SK-N-SH treated with all-trans-retinoic acid at 6 μM for 48 hours (cell line): ENCODE measurements at regions not wholly inside any gene's neighbourhood (a gene's known extent, or its start where the extent isn't known, plus 50 kb on each side); places are given as distances from the start of the nearest gene placed in this dataset.

Experiments
- ATAC-seq: fragments of 200-7000 bp; cut with Tn5 transposase; 3 replicates; pipeline ENCODE4 v1.9.1; 2020; ENCODE audit warnings: mild to moderate bottlenecking, moderate library complexity
- ARNTL ChIP-seq: fragments of 450-650 bp; formaldehyde crosslinking; IDR thresholded peaks from 2 replicates; pipeline ENCODE4 v1.5.0; 2020; ENCODE audit warnings: low read depth, mild to moderate bottlenecking, moderate library complexity, borderline replicate concordance
- CSRNP3 ChIP-seq: fragments of 250-450 bp; sonication (Bioruptor Pico); IDR thresholded peaks from 2 replicates; pipeline ENCODE4 v1.5.1; 2021; ENCODE audit warnings: mild to moderate bottlenecking, moderate library complexity
- PPARA ChIP-seq: fragments of 250-450 bp; sonication (Bioruptor Pico); IDR thresholded peaks from 2 replicates; pipeline ENCODE4 v1.5.0; 2020; ENCODE audit warnings: mild to moderate bottlenecking, borderline replicate concordance
- TCF4 ChIP-seq: fragments of 250-450 bp; sonication (Bioruptor Pico); IDR thresholded peaks from 2 replicates; pipeline ENCODE4 v1.8.0; 2021; ENCODE audit warnings: mild to moderate bottlenecking, moderate library complexity, borderline replicate concordance
- TOX ChIP-seq: fragments of 250-450 bp; sonication (Bioruptor Pico); IDR thresholded peaks from 2 replicates; pipeline ENCODE4 v1.8.0; 2021; ENCODE audit warnings: mild to moderate bottlenecking, moderate library complexity, borderline replicate concordance
- TSHZ2 ChIP-seq: fragments of 250-450 bp; sonication (Bioruptor Pico); IDR thresholded peaks from 2 replicates; pipeline ENCODE4 v1.5.0; 2020; ENCODE audit warnings: mild to moderate bottlenecking, moderate library complexity
- ZNF70 ChIP-seq: fragments of 450-650 bp; formaldehyde crosslinking; IDR thresholded peaks from 2 replicates; pipeline ENCODE4 v1.5.0; 2020; ENCODE audit warnings: mild to moderate bottlenecking, moderate library complexity
- TF ChIP-seq, protein P1 (sequence below): fragments of 250-450 bp; sonication (Bioruptor Pico); IDR thresholded peaks from 2 replicates; pipeline ENCODE4 v1.8.0; 2020; ENCODE audit warnings: mild to moderate bottlenecking, moderate library complexity, borderline replicate concordance
- TF ChIP-seq, protein P2 (sequence below): fragments of 250-450 bp; sonication (Bioruptor Pico); IDR thresholded peaks from 2 replicates; pipeline ENCODE4 v1.8.0; 2021; ENCODE audit warnings: low read depth, mild to moderate bottlenecking, moderate library complexity, borderline replicate concordance

DNA sequence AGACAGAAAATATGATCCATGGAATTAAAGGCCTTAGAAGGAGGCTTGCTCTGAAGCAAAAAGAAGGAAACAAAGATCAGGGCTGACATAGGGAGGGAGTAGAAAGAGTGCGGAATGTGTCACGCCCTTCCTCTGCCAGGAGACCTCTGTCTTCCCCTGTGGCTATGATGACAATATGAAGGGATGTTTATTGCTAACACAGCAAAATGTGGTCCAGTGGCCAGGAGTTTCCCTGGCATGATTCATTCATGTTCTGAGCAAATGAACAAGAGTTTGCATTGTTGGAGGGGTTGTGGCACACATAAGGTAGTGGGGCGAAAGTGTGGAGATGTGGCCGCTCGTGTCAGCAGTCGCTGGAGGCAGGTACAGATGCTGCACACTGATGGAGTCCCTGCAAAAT is 169.4 kb downstream of the SHQ1 start (continued):
- TF ChIP-seq, protein P1, sequence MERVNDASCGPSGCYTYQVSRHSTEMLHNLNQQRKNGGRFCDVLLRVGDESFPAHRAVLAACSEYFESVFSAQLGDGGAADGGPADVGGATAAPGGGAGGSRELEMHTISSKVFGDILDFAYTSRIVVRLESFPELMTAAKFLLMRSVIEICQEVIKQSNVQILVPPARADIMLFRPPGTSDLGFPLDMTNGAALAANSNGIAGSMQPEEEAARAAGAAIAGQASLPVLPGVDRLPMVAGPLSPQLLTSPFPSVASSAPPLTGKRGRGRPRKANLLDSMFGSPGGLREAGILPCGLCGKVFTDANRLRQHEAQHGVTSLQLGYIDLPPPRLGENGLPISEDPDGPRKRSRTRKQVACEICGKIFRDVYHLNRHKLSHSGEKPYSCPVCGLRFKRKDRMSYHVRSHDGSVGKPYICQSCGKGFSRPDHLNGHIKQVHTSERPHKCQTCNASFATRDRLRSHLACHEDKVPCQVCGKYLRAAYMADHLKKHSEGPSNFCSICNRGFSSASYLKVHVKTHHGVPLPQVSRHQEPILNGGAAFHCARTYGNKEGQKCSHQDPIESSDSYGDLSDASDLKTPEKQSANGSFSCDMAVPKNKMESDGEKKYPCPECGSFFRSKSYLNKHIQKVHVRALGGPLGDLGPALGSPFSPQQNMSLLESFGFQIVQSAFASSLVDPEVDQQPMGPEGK (CRISPR knock-in tag), result no peak
- TF ChIP-seq TSHZ2 (CRISPR knock-in tag), result no peak

- TF ChIP-seq CSRNP3 (CRISPR knock-in tag) (no peak), ARNTL (no peak), ZNF70 (CRISPR knock-in tag) (no peak), TSHZ2 (CRISPR knock-in tag) (no peak)
- TF ChIP-seq, protein P2, sequence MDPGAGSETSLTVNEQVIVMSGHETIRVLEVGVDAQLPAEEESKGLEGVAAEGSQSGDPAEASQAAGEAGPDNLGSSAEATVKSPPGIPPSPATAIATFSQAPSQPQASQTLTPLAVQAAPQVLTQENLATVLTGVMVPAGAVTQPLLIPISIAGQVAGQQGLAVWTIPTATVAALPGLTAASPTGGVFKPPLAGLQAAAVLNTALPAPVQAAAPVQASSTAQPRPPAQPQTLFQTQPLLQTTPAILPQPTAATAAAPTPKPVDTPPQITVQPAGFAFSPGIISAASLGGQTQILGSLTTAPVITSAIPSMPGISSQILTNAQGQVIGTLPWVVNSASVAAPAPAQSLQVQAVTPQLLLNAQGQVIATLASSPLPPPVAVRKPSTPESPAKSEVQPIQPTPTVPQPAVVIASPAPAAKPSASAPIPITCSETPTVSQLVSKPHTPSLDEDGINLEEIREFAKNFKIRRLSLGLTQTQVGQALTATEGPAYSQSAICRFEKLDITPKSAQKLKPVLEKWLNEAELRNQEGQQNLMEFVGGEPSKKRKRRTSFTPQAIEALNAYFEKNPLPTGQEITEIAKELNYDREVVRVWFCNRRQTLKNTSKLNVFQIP, result no peak
- TF ChIP-seq, all 23 proteins: peak for 0
- no peak for ATAC-seq
These were observed 169.9 kb downstream of the SHQ1 start for GRCh38 chr3:72678380-72678779.

- ATAC-seq, result no peak
- TF ChIP-seq, protein P1 (CRISPR knock-in tag), result no peak
- no peak for TF ChIP-seq ARNTL
- no peak for TF ChIP-seq PPARA (CRISPR knock-in tag)
- no peak for TF ChIP-seq TSHZ2 (CRISPR knock-in tag)
- TF ChIP-seq TCF4, result no peak
- no peak for TF ChIP-seq TOX (CRISPR knock-in tag)
- TF ChIP-seq, all 23 proteins: peak for 0
These were observed 173.0 kb downstream of the SHQ1 start for GRCh38 chr3:72675243-72675642.
